Lower leg skin (tissue), 3 donors: ENCODE measurements at regions not wholly inside any gene's neighbourhood (a gene's known extent, or its start where the extent isn't known, plus 50 kb on each side); places are given as distances from the start of the nearest gene placed in this dataset.

Experiments
- CTCF ChIP-seq, 3 donors: fragments of 450-650 bp; IDR thresholded peaks; one replicate each; pipeline ENCODE4 v1.5.1; 2016; ENCODE audit warnings: antibody characterized with exemption in 3 of 3, mild to moderate bottlenecking in 3 of 3, moderate library complexity in 2 of 3
- POLR2A ChIP-seq, 2 donors: fragments of 450-650 bp; IDR thresholded peaks; one replicate each; pipeline ENCODE4 v1.6.1; 2016 to 2017; ENCODE audit warnings: antibody characterized with exemption in 2 of 2, mild to moderate bottlenecking in 1 of 2, moderate library complexity in 1 of 2

GRCh38 chrX:82723806-82724205 is 784.3 kb upstream of the POU3F4 start:
- TF ChIP-seq CTCF (IDR thresholded peaks at IDR 0.05) (no peak), POLR2A (IDR thresholded peaks at IDR 0.05) (no peak)
